Stomach (tissue), 8 donors: ENCODE measurements at regions not wholly inside any gene's neighbourhood (a gene's known extent, or its start where the extent isn't known, plus 50 kb on each side); places are given as distances from the start of the nearest gene placed in this dataset.
A peak's percentile ranks its signal among the peaks of the same experiment; 100 is the strongest.

ENCODE experiments used
- DNase-seq, 2 donors: peaks; one replicate each; pipeline versions ENCODE4 v3.0.0 to v3.0.0-alpha.2; 2013 to 2019
- H3K27ac ChIP-seq, 5 donors: fragments of 200-600 bp in 4 of 5; sonication (generic) in 4 of 5; one replicate each; pipeline ENCODE4 v1.5.1; 2013 to 2019; ENCODE audit warnings: mild to moderate bottlenecking in 1 of 5, moderate library complexity in 1 of 5
- H3K27me3 ChIP-seq, 3 donors: fragments of 200-600 bp; sonication (generic); one replicate each; pipeline ENCODE4 v1.5.1; 2017 to 2019; ENCODE audit warnings: mixed run types in 1 of 3
- H3K36me3 ChIP-seq, 4 donors: fragments of 200-600 bp; sonication (generic); 1 replicate in 3 of 4; 2 replicates in 1 of 4; pipeline ENCODE4 v1.5.1; 2016 to 2019
- H3K4me1 ChIP-seq, 4 donors: fragments of 200-600 bp; sonication (generic); one replicate each; pipeline ENCODE4 v1.5.1; 2016 to 2019
- H3K4me3 ChIP-seq, 4 donors: fragments of 200-600 bp; sonication (generic) in 3 of 4; one replicate each; pipeline ENCODE4 v1.5.1; 2016 to 2019; ENCODE audit warnings: mild to moderate bottlenecking in 1 of 4
- H3K9me3 ChIP-seq, 4 donors: fragments of 200-600 bp; sonication (generic); one replicate each; pipeline ENCODE4 v1.5.1; 2016 to 2019
- EP300 ChIP-seq: sonication (generic); formaldehyde crosslinking; IDR thresholded peaks from one replicate; pipeline ENCODE4 v1.6.1; 2017; ENCODE audit warnings: antibody characterized with exemption
- POLR2A ChIP-seq, 4 donors: fragments of 450-650 bp; IDR thresholded peaks; one replicate each; pipeline ENCODE4 v1.6.1; 2016; ENCODE audit warnings: antibody characterized with exemption in 4 of 4, control low read depth in 2 of 4, mild to moderate bottlenecking in 1 of 4, moderate library complexity in 1 of 4
- POLR2AphosphoS5 ChIP-seq, 3 donors: sonication (generic); formaldehyde crosslinking; IDR thresholded peaks; one replicate each; pipeline ENCODE4 v1.6.1; 2016; ENCODE audit warnings: antibody characterized with exemption in 3 of 3
- WGBS, 5 donors: extraction: QIAGEN DNeasy Blood & Tissue Kit in 3 of 5; methylation state at CpG; one replicate each; pipeline versions ENCODE4 v1.1.5 to v1.1.7; 2013 to 2018; 5-methylcytosine and 5-hydroxymethylcytosine counted together
- intact Hi-C: fragments of 100-400 bp; cut with DNase I; formaldehyde crosslinking; loops from one replicate; pipeline ENCODE4 v1.15.1; 2023; ENCODE audit warnings: low total_unique reads
- TF ChIP-seq, protein P1 (sequence below), 7 experiments: fragments of 450-650 bp in 4 of 7; fragments of 200-600 bp in 3 of 7; sonication (generic) in 3 of 7; IDR thresholded peaks; one replicate each; pipeline ENCODE4 v1.5.1; 2016 to 2019; ENCODE audit warnings: antibody characterized with exemption in 7 of 7, control low read depth in 2 of 7, mild to moderate bottlenecking in 1 of 7
- donor health status: healthy with polysubstance abuse.
- donor health status: Bipolar disorder and iron deficiency.
- donor health status: healthy.

DNA sequence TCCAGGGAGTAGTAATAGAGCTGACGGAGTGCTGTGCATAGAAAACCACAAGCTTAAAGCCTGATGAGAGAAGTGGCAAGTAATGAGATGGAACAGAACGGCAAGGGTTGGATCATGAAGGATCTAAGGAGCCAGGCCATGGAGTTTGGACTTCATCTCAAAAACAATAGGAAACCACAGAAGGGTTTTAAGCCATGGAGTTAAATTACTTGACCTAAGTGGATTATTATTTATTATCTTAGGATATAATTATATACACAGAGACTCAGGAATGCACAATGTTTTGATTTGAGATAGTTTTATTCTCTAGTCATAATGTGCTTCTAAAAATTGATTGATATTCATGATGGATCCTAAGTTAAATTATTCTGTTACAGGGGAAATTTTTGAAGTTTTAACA is 242.4 kb downstream of the PLPP3 start:
- intact Hi-C loops, result no loop called here
- WGBS, 5 donors, result 77 to 87% (median 82%) methylated on average over 2 of the region's 2 CpGs
- DNase-seq, result no peak
- no peaks in the 10 kb centered on the region for H3K27me3 ChIP-seq
- H3K9me3 ChIP-seq, result no peaks in the 10 kb centered on the region
- H3K4me3 ChIP-seq, result no peak overlapping the region
- no peaks in the 10 kb centered on the region for H3K36me3 ChIP-seq
- H3K27ac ChIP-seq, result no peak overlapping the region
- TF ChIP-seq POLR2AphosphoS5 (IDR thresholded peaks at IDR 0.05) (no peak), EP300 (no peak), POLR2A (IDR thresholded peaks at IDR 0.05) (no peak)
- TF ChIP-seq, protein P1, sequence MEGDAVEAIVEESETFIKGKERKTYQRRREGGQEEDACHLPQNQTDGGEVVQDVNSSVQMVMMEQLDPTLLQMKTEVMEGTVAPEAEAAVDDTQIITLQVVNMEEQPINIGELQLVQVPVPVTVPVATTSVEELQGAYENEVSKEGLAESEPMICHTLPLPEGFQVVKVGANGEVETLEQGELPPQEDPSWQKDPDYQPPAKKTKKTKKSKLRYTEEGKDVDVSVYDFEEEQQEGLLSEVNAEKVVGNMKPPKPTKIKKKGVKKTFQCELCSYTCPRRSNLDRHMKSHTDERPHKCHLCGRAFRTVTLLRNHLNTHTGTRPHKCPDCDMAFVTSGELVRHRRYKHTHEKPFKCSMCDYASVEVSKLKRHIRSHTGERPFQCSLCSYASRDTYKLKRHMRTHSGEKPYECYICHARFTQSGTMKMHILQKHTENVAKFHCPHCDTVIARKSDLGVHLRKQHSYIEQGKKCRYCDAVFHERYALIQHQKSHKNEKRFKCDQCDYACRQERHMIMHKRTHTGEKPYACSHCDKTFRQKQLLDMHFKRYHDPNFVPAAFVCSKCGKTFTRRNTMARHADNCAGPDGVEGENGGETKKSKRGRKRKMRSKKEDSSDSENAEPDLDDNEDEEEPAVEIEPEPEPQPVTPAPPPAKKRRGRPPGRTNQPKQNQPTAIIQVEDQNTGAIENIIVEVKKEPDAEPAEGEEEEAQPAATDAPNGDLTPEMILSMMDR (IDR thresholded peaks at IDR 0.05), result no peak
- no peaks in the 10 kb centered on the region for H3K4me1 ChIP-seq

DNA sequence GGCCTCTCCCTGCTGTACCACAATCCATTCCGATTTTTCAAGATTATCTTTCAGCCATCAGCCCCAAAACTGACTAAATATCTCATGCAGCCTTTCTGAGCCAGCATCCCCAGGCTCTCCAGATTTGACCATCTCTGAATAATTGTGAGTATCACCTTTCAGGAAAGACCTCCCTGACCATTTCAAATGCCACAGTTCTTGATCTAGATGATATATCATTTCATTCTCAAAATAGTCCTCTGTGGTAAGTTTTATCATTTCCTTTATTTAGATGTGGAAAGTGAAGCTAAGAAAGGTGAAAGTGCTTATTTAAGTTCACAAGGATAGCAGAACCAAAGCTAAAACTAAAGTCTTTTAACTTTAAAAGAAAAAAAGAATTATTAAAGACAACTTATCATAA is 244.0 kb downstream of the PLPP3 start:
- intact Hi-C loops, result no loop called here
- no peaks in the 10 kb centered on the region for H3K27me3 ChIP-seq
- 77 to 91% (median 80%) methylated on average over 1 of the region's 1 CpG for WGBS, 5 donors
- peaks cover 0 to 1% (median 0%) of the 10 kb centered on the region in 4 donors for H3K4me1 ChIP-seq
- H3K4me3 ChIP-seq, result no peak overlapping the region
- TF ChIP-seq POLR2A (IDR thresholded peaks at IDR 0.05) (no peak), EP300 (no peak), POLR2AphosphoS5 (IDR thresholded peaks at IDR 0.05) (no peak)
- TF ChIP-seq, protein P1 (IDR thresholded peaks at IDR 0.05), result no peak
- DNase-seq, result no peak
- H3K36me3 ChIP-seq, result no peaks in the 10 kb centered on the region
- no peak overlapping the region for H3K27ac ChIP-seq
- no peaks in the 10 kb centered on the region for H3K9me3 ChIP-seq

DNA sequence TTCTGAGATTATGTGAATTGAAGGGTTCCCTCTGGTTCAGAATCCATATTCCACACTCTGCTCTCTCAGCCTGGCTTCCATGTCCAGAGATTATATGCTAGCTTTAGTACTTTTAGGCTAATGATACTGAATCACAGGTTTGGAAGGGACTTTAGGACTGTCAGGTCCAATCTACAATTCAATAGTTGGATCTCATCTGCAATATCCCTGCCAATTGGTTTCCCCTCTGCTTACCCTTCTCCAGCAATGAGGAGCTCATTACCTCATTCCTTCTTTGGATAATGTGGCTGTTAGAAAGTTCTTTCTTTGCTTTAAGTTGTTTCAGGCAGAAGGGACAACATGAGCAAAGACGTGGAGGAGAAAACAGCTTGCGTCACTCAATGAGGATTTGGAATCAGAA is 245.3 kb downstream of the PLPP3 start:
- WGBS, 5 donors, result 83 to 96% (median 93%) methylated on average over 2 of the region's 2 CpGs
- peak in 1 of 2 donors; percentile 13 for DNase-seq

DNA sequence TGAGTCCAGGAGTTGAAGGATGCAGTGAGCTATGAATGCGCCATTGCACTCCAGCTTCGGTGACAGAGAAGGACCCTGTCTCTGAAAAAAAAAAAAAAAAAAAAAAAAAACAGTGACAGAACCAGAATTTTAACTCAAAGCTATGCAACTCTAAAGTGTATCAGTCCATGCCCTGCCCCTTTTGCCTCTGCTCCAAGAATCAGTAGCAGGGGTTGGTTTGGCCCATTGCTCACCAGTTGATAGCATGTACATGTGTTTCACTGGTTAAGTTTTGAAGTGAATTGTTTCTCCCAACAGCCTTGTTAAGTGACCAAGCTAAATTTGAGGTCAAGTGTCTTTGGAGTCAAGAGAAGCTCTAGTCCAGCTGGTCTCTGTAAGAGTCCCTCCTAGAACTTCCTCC is 245.9 kb downstream of the PLPP3 start:
- Histone ChIP-seq H3K9me3 (no peaks in the 10 kb centered on the region), H3K4me3 (no peak overlapping the region), H3K27ac (no peak overlapping the region), H3K4me1 (peaks cover 0 to 6% (median 0%) of the 10 kb centered on the region in 4 donors), H3K36me3 (no peaks in the 10 kb centered on the region), H3K27me3 (no peaks in the 10 kb centered on the region)
- 91 to 100% (median 100%) methylated on average over 2 of the region's 2 CpGs for WGBS, 5 donors
- no peak for DNase-seq
- intact Hi-C loops, result no loop called here
- TF ChIP-seq, protein P1 (IDR thresholded peaks at IDR 0.05), result no peak
- no peak for TF ChIP-seq EP300
- TF ChIP-seq POLR2AphosphoS5 (IDR thresholded peaks at IDR 0.05), result no peak
- TF ChIP-seq POLR2A (IDR thresholded peaks at IDR 0.05), result no peak

More for the DNA sequence above, 245.3 kb downstream of the PLPP3 start:
- H3K27ac ChIP-seq, result no peak overlapping the region
- TF ChIP-seq EP300 (no peak), POLR2A (IDR thresholded peaks at IDR 0.05) (no peak), POLR2AphosphoS5 (IDR thresholded peaks at IDR 0.05) (no peak)
- TF ChIP-seq, protein P1 (IDR thresholded peaks at IDR 0.05), result no peak
- no peak overlapping the region for H3K4me3 ChIP-seq
- no peaks in the 10 kb centered on the region for H3K36me3 ChIP-seq
- H3K4me1 ChIP-seq, result peaks cover 0 to 6% (median 0%) of the 10 kb centered on the region in 4 donors
- H3K9me3 ChIP-seq, result no peaks in the 10 kb centered on the region
- intact Hi-C loops, result no loop called here
- H3K27me3 ChIP-seq, result no peaks in the 10 kb centered on the region
